IPS-20b (cell line): ENCODE measurements at regions not wholly inside any gene's neighbourhood (a gene's known extent, or its start where the extent isn't known, plus 50 kb on each side); places are given as distances from the start of the nearest gene placed in this dataset.
"Not testable (repeated sequence)": the region's sequence is repeated elsewhere in the genome, so short reads cannot be mapped to it uniquely, and the experiment has no call there.

Experiments used
- H3K27ac ChIP-seq: one replicate; pipeline ENCODE4 v1.5.1; 2013; ENCODE audit warnings: low read length
- H3K27me3 ChIP-seq: 2 replicates; pipeline ENCODE4 v1.6.1; 2013; ENCODE audit warnings: mild to moderate bottlenecking, low read length, inconsistent platforms; ENCODE audit not compliant: insufficient read depth
- H3K36me3 ChIP-seq: 2 replicates; pipeline ENCODE4 v1.6.1; 2013; ENCODE audit warnings: low read depth, mild to moderate bottlenecking, inconsistent platforms, low read length, moderate library complexity; ENCODE audit not compliant: insufficient read depth
- H3K4me1 ChIP-seq: 2 replicates; pipeline ENCODE4 v1.6.1; 2013; ENCODE audit warnings: mild to moderate bottlenecking, control low read depth, inconsistent platforms, low read length, moderate library complexity; ENCODE audit not compliant: insufficient read depth
- H3K4me3 ChIP-seq: 2 replicates; pipeline ENCODE4 v1.5.1; 2013; ENCODE audit warnings: mild to moderate bottlenecking, low read length, inconsistent platforms
- H3K9ac ChIP-seq: 2 replicates; pipeline ENCODE4 v1.6.1; 2013; ENCODE audit warnings: low read depth, mild to moderate bottlenecking, inconsistent platforms, low read length, moderate library complexity
- H3K9me3 ChIP-seq: 2 replicates; pipeline ENCODE4 v1.6.1; 2013; ENCODE audit warnings: mild to moderate bottlenecking, low read depth, low read length, inconsistent platforms; ENCODE audit not compliant: insufficient read depth

GRCh38 chr7:123282181-123282580, 82.4 kb upstream of the SLC13A1 start:
- no peaks in the 10 kb centered on the region for H3K9me3 ChIP-seq
- no peaks in the 10 kb centered on the region for H3K27me3 ChIP-seq
- no peak overlapping the region for H3K27ac ChIP-seq
- no peak overlapping the region for H3K4me3 ChIP-seq
- no peaks in the 10 kb centered on the region for H3K36me3 ChIP-seq
- H3K4me1 ChIP-seq, result peaks cover 13% of the 10 kb centered on the region
- H3K9ac ChIP-seq, result no peak overlapping the region

DNA sequence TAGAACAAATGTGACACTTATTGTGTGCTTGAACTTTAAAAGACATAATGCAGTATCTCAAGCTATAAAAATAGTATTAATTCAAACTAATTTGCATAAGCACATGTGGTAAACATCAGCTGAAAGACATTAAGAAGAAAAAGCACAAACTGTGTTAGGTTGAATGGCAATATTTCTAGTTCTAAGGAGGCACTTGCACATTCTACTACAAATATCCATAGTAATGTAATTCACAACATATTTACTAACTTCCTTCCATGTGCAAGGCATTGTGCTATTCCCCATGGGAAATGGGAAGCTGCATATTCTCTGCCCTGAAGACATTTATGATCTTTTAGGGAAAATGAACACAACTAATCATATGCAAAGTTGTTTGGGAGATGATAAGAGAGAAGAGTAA, 80.2 kb upstream of the SLC13A1 start:
- Histone ChIP-seq H3K9me3 (no peaks in the 10 kb centered on the region), H3K36me3 (no peaks in the 10 kb centered on the region), H3K4me1 (peaks cover 2% of the 10 kb centered on the region; the same call in 1 of the 2 replicates), H3K27me3 (no peaks in the 10 kb centered on the region), H3K27ac (no peak overlapping the region), H3K4me3 (no peak overlapping the region), H3K9ac (no peak overlapping the region)

DNA sequence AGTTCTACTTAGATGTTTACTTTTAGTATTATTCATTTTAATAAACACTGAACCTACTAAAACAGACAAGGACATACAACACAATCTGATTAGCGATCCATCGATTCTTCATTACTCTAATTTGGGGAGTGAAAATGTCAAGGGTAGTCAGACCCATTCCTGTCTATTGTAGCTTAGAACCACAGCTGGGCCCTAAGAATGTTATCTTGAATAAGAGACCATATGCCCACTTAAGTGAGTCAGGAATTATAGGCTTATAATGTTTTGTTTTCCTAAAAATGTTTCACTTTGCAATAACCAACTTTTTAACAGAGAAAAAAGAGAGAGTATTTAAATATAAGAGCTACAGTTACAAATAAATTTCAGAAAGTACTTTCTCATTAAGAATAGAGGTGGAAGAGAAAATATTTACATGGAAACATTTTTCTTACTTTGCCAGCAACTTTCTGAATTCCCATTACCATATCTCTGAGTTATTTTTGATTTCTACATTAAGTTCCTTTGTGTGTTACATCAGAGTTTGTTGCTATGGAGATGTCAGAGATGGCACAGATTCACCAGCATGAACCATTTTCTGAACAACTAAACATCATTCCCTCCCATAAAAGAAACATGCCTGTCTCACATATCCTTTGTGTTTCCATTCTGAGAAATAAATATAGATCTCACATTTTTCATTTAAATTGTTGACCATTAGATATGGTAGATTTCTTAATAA, 75.4 kb upstream of the SLC13A1 start:
- H3K27ac ChIP-seq, result no peak overlapping the region

DNA sequence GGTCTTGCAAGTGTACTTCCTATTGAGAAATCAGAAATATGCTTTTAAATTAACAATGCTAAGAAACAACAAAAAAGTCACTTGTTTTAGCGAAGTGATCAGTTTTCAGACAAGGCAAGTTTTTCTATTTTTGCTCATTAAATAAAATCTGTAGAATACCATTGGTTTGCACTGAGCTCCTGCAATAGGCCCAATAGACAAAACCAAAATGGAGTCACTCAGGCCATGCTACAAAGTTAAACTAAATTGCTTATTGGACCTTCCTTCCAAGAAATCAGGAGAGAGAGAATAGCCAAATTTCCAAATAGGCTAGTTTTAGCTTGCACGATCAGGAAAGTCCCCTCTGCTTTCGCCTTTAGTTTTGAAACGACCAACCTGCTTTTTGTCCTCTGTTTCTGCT, 73.4 kb upstream of the SLC13A1 start:
- H3K4me1 ChIP-seq, result no peaks in the 10 kb centered on the region
- H3K9me3 ChIP-seq, result no peaks in the 10 kb centered on the region
- no peaks in the 10 kb centered on the region for H3K36me3 ChIP-seq
- no peak overlapping the region for H3K9ac ChIP-seq
- no peaks in the 10 kb centered on the region for H3K27me3 ChIP-seq
- H3K27ac ChIP-seq, result no peak overlapping the region
- no peak overlapping the region for H3K4me3 ChIP-seq

More for the DNA sequence above, 75.4 kb upstream of the SLC13A1 start:
- no peak overlapping the region for H3K4me3 ChIP-seq
- no peaks in the 10 kb centered on the region for H3K27me3 ChIP-seq
- no peaks in the 10 kb centered on the region for H3K36me3 ChIP-seq
- no peaks in the 10 kb centered on the region for H3K9me3 ChIP-seq
- H3K4me1 ChIP-seq, result no peaks in the 10 kb centered on the region
- H3K9ac ChIP-seq, result no peak overlapping the region

DNA sequence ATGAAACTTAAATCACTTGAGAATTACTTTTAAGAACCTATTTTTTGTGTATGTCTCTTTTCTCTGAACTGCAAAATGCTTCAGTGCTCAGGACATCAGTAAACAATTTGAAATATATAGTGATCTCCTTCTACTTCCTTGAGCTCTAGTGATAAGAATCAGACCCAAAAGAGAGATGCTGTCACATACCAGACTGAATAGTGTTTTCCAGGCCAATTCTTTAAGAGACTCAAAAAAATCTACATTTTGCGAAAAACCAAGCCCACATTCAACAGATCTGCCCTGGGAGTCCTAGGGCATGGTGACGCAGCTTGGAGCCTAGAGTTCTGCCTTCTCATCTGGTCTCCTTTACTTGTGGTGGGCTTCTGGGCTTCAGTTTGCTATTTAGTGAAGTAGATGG, 72.1 kb upstream of the SLC13A1 start:
- Histone ChIP-seq H3K27ac (no peak overlapping the region), H3K4me1 (no peaks in the 10 kb centered on the region), H3K36me3 (no peaks in the 10 kb centered on the region), H3K9me3 (no peaks in the 10 kb centered on the region), H3K4me3 (no peak overlapping the region), H3K27me3 (no peaks in the 10 kb centered on the region), H3K9ac (no peak overlapping the region)

DNA sequence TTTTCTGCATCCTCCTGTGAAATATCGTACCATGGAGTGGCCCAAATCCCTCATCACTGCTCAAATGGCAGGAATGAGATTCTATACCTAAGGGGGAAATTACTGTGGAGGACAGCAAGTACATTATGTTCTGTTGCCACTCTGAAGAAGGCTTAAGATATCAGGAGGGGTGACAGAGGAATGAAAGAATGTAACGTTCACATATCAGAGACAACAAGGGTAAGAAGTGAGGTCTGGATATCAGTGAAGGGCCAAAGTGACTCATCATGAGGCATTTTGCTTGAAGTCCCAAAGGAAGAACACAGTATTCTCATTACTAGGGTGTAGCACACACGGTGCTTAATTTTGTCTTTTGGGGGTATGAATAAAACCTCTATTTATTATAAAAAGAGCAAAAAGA, 71.5 kb upstream of the SLC13A1 start:
- Histone ChIP-seq H3K4me1 (no peaks in the 10 kb centered on the region), H3K9ac (no peak overlapping the region), H3K27me3 (no peaks in the 10 kb centered on the region), H3K27ac (no peak overlapping the region), H3K36me3 (no peaks in the 10 kb centered on the region), H3K9me3 (no peaks in the 10 kb centered on the region), H3K4me3 (no peak overlapping the region)

- no peak overlapping the region for H3K4me3 ChIP-seq
- no peaks in the 10 kb centered on the region for H3K27me3 ChIP-seq
- no peaks in the 10 kb centered on the region for H3K36me3 ChIP-seq
- no peak overlapping the region for H3K27ac ChIP-seq
- no peaks in the 10 kb centered on the region for H3K4me1 ChIP-seq
- H3K9me3 ChIP-seq, result no peaks in the 10 kb centered on the region
- no peak overlapping the region for H3K9ac ChIP-seq
Observed at GRCh38 chr7:123270570-123270969, 70.8 kb upstream of the SLC13A1 start.

DNA sequence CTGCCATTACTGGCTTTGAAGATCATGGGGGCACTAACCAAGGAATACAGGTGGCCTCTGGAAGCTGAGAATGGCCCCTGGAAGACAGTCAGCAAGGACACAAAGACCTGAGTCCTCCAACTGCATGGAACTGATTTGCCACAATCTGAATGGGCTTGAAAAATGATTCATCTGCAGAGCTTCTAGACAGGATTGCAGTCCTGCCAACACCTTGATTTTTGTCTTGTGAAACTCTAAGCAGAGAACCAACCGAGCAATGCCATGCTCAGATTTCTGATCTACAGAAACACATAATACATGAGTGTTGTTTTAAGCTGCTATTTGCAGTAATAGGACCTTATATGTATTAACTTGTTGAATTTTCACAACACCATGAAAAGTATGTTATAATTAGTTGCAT, 66.1 kb upstream of the SLC13A1 start:
- Histone ChIP-seq H3K36me3 (no peaks in the 10 kb centered on the region), H3K9ac (no peak overlapping the region), H3K27ac (no peak overlapping the region), H3K4me1 (no peaks in the 10 kb centered on the region), H3K27me3 (no peaks in the 10 kb centered on the region), H3K4me3 (no peak overlapping the region), H3K9me3 (no peaks in the 10 kb centered on the region; the same call in 1 of the 2 replicates)

DNA sequence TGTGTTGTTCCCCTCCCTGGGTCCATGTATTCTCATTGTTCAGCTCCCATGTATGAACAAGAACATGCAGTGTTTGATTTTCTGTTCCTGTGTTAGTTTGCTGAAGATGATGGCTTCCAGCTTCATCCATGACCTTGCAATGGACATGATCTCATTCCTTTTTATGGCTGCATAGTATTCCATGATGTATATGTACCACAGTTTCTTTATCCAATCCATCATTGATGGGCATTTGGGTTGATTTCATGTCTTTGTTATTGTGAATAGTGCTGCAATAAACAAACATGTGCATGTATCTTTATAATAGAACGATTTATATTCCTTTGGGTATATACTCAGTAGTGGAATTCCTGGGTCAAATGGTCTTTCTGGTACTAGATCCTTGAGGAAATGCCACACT, 65.1 kb upstream of the SLC13A1 start:
- H3K4me1 ChIP-seq, H3K27ac ChIP-seq, H3K4me3 ChIP-seq, H3K9me3 ChIP-seq, H3K27me3 ChIP-seq, H3K9ac ChIP-seq, H3K36me3 ChIP-seq: not testable (repeated sequence)

DNA sequence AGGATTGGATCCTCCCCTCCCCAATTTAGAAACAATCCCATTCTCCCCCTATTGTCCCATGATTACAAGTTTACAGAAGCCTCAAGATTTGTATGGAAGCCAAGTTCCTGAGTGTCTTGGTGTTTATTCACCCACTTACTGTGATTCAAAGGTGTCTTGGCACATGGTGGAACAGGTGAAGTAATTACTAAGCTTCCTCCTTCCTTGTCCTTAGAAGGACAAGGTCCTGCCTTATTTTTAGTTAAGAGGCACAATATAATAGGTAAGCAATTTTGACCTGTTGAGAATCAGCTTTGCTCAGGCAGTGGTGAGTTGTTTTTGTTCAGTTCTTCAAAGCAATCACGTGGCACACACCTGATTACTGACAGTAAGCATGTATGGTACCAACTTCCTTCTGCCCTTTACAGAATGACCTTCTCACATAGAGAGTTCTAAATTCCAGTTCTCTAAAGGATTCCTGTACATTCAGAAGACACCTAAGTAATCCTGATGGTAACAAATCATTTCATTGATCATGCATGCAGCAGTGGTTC, 60.7 kb upstream of the SLC13A1 start:
- Histone ChIP-seq H3K9ac (no peak overlapping the region), H3K36me3 (no peaks in the 10 kb centered on the region), H3K27ac (no peak overlapping the region), H3K27me3 (no peaks in the 10 kb centered on the region), H3K4me1 (no peaks in the 10 kb centered on the region), H3K9me3 (no peaks in the 10 kb centered on the region; the same call in 1 of the 2 replicates), H3K4me3 (no peak overlapping the region)

- no peaks in the 10 kb centered on the region for H3K36me3 ChIP-seq
- no peak overlapping the region for H3K27ac ChIP-seq
- H3K9ac ChIP-seq, result no peak overlapping the region
- H3K9me3 ChIP-seq, result no peaks in the 10 kb centered on the region; the same call in 1 of the 2 replicates
- no peak overlapping the region for H3K4me3 ChIP-seq
- H3K4me1 ChIP-seq, result no peaks in the 10 kb centered on the region
- H3K27me3 ChIP-seq, result no peaks in the 10 kb centered on the region
Observed at GRCh38 chr7:123259759-123260158, 60.0 kb upstream of the SLC13A1 start.
